Peyer's patch (tissue), 4 donors: ENCODE measurements at regions not wholly inside any gene's neighbourhood (a gene's known extent, or its start where the extent isn't known, plus 50 kb on each side); places are given as distances from the start of the nearest gene placed in this dataset.

Experiments used
- DNase-seq, 3 donors: peaks; one replicate each; pipeline ENCODE4 v3.0.0-alpha.2; 2017 to 2019
- H3K27ac ChIP-seq, 4 donors: fragments of 200-600 bp; sonication (generic); one replicate each; pipeline ENCODE4 v1.5.1; 2016 to 2019
- H3K27me3 ChIP-seq, 2 donors: fragments of 200-600 bp; sonication (generic); one replicate each; pipeline ENCODE4 v1.5.1; 2019
- H3K36me3 ChIP-seq, 3 donors: fragments of 200-600 bp; sonication (generic); one replicate each; pipeline ENCODE4 v1.5.1; 2016 to 2019
- H3K4me1 ChIP-seq, 4 donors: fragments of 200-600 bp; sonication (generic); one replicate each; pipeline ENCODE4 v1.5.1; 2016 to 2019
- H3K4me3 ChIP-seq, 4 donors: fragments of 200-600 bp; sonication (generic); 1 replicate in 3 of 4; 2 replicates in 1 of 4; pipeline ENCODE4 v1.5.1; 2016 to 2019; ENCODE audit warnings: mild to moderate bottlenecking in 1 of 4
- H3K9me3 ChIP-seq, 4 donors: fragments of 200-600 bp; sonication (generic); one replicate each; pipeline ENCODE4 v1.5.1; 2016 to 2019; ENCODE audit warnings: mild to moderate bottlenecking in 1 of 4
- POLR2A ChIP-seq, 2 donors: fragments of 450-650 bp; IDR thresholded peaks; one replicate each; pipeline ENCODE4 v1.5.1; 2017; ENCODE audit warnings: antibody characterized with exemption in 2 of 2, mild to moderate bottlenecking in 2 of 2, moderate library complexity in 2 of 2
- TF ChIP-seq, protein P1 (sequence below), 6 experiments: fragments of 450-650 bp in 4 of 6; fragments of 200-600 bp in 2 of 6; sonication (generic) in 1 of 6; IDR thresholded peaks; one replicate each; pipeline ENCODE4 v1.5.1; 2017 to 2019; ENCODE audit warnings: antibody characterized with exemption in 6 of 6, mild to moderate bottlenecking in 3 of 6, moderate library complexity in 1 of 6

DNA sequence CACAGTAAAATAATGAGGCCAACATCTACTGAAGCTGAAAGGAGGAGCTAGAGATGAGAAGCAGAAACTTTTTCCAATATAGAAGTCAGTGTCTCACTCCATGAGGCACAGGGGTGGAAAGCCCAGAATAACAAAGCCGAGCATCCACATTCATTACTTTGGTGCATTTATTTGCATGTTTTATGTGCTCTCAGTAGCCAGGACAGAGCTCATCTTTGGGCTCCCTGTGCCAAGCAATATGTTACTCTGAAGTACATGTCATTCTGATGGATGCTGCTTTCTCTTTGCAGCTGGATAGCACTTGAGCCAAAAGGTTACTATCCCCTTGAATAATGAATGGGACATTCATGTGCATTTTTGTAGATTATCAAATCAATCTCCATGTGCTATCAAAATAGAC is 338.6 kb upstream of the SOX11 start:
- H3K4me3 ChIP-seq = no peak overlapping the region
- no peak overlapping the region for H3K27ac ChIP-seq
- DNase-seq = no peak
- H3K9me3 ChIP-seq = no peaks in the 10 kb centered on the region
- H3K36me3 ChIP-seq = no peaks in the 10 kb centered on the region
- no peak for TF ChIP-seq POLR2A (IDR thresholded peaks at IDR 0.05)
- TF ChIP-seq, protein P1, sequence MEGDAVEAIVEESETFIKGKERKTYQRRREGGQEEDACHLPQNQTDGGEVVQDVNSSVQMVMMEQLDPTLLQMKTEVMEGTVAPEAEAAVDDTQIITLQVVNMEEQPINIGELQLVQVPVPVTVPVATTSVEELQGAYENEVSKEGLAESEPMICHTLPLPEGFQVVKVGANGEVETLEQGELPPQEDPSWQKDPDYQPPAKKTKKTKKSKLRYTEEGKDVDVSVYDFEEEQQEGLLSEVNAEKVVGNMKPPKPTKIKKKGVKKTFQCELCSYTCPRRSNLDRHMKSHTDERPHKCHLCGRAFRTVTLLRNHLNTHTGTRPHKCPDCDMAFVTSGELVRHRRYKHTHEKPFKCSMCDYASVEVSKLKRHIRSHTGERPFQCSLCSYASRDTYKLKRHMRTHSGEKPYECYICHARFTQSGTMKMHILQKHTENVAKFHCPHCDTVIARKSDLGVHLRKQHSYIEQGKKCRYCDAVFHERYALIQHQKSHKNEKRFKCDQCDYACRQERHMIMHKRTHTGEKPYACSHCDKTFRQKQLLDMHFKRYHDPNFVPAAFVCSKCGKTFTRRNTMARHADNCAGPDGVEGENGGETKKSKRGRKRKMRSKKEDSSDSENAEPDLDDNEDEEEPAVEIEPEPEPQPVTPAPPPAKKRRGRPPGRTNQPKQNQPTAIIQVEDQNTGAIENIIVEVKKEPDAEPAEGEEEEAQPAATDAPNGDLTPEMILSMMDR (IDR thresholded peaks at IDR 0.05) = no peak
- H3K27me3 ChIP-seq = no peaks in the 10 kb centered on the region
- H3K4me1 ChIP-seq = no peaks in the 10 kb centered on the region

DNA sequence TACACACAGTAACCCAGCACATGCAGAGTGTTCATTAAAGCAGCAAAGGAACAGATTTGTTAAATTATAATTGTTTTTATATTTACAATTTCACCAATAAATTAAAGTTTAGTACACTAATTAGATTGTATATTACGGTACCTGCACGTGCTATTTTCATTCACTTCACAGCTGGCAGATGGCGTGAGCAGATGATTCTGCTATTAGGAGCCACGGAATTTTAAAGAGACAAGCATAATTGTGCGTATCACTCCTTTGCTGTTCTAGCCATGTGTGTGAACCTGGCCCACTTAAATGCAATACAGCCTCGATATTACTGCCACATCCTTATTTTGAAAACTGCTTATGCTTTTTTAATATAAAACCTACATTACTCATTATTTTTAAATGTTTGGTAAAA is 332.8 kb upstream of the SOX11 start:
- no peaks in the 10 kb centered on the region for H3K27me3 ChIP-seq
- no peaks in the 10 kb centered on the region for H3K4me1 ChIP-seq
- DNase-seq = no peak
- no peaks in the 10 kb centered on the region for H3K9me3 ChIP-seq
- TF ChIP-seq, protein P1 (IDR thresholded peaks at IDR 0.05) = no peak
- no peak for TF ChIP-seq POLR2A (IDR thresholded peaks at IDR 0.05)
- no peaks in the 10 kb centered on the region for H3K36me3 ChIP-seq
- no peak overlapping the region for H3K27ac ChIP-seq
- H3K4me3 ChIP-seq = no peak overlapping the region

DNA sequence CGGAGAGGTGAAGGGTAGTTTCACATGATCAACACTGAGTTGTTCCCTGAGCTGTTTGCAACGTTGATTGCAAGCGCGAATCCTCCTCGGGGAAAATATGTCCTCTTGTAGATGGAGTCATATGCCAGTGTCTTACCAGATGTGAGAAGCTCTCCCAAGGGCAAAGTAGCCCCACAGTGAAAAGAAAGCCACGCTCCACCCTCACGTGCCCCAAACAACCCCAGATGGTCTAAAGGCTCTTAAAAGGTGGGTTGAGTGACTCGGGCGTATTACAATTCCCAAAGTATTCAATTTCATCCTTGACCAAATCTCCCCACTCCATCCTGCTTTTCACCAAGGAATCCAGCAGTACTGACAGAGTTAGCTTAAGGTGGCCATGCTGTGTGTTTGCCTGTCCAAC is 332.1 kb upstream of the SOX11 start:
- Histone ChIP-seq H3K27me3 (no peaks in the 10 kb centered on the region), H3K27ac (no peak overlapping the region), H3K36me3 (no peaks in the 10 kb centered on the region), H3K4me1 (no peaks in the 10 kb centered on the region), H3K9me3 (no peaks in the 10 kb centered on the region), H3K4me3 (no peak overlapping the region)
- no peak for DNase-seq
- TF ChIP-seq POLR2A (IDR thresholded peaks at IDR 0.05) = no peak
- TF ChIP-seq, protein P1 (IDR thresholded peaks at IDR 0.05) = no peak

DNA sequence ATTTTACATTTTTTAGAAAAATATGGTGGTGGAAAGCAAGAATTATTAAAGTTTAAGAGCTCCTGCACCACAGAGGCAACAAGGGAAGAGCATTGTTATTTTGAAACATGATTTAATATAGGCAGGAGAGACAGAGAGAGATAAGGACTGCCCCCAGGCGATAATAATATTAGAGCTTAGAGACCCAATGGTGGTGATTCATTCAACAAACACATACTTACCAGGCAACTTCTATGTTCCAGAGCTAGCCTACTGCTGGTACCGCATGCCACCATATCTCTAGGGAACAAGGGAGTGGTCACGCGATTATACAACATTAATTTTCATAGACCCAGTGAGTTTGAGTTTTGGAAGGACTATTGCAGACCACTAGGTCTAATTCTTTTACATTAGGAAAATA is 327.8 kb upstream of the SOX11 start:
- Histone ChIP-seq H3K4me1 (no peaks in the 10 kb centered on the region), H3K36me3 (no peaks in the 10 kb centered on the region), H3K4me3 (no peak overlapping the region), H3K9me3 (no peaks in the 10 kb centered on the region), H3K27me3 (no peaks in the 10 kb centered on the region), H3K27ac (no peak overlapping the region)
- no peak for TF ChIP-seq POLR2A (IDR thresholded peaks at IDR 0.05)
- TF ChIP-seq, protein P1 (IDR thresholded peaks at IDR 0.05) = no peak
- DNase-seq = no peak

DNA sequence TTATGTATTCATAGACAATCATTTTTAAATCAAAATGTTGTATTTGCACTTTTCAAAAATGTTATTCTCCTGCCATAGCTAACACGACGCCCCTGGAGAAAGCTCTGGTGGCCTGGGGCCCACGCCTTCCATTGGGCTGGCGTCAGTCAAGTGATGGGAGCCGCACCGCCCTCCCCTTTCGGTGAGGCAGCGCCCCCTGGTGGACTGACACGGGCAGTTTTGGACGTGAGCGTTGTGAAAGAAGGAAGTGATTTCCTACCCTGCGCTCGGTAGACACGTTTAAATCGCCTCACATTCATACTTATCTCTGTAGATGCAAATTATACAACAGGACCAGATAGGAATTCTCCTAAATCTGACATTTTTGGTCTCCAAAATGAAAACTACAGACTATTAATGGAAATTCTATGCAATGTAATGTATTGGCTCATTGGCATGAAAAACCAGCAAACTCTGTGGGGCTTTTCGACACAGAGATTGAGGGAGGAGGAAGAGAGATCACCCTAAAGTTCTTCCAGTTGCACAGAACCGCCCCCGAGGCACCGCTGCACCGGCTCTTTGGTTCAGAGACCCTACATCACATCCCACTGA is 326.2 kb upstream of the SOX11 start:
- Histone ChIP-seq H3K36me3 (no peaks in the 10 kb centered on the region), H3K4me1 (no peaks in the 10 kb centered on the region), H3K27me3 (no peaks in the 10 kb centered on the region), H3K9me3 (no peaks in the 10 kb centered on the region), H3K27ac (no peak overlapping the region), H3K4me3 (no peak overlapping the region)
- DNase-seq = no peak
- TF ChIP-seq, protein P1 (IDR thresholded peaks at IDR 0.05) = peak in 3 of 6 experiments; percentile 6 to 33 (median 20)
- TF ChIP-seq POLR2A (IDR thresholded peaks at IDR 0.05) = no peak

DNA sequence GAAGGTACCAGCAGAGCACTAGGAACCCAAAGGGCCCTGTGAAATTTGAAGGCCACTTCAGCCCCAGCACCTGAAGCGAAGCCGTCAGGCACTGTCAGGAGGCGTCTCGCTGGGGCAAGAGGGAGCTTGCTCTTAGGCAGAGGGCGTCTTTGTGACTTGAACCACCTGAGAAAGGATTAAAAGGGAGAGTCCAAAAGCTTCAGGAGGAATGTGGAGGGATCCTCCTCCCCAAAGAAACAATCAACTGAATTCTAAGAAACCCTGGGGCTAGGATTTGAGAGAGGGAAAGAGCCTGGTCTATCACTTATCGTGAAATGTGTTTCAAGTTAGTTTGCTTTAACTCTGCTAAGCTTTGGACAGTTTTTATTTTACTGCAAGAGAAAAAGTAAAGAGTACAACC is 324.9 kb upstream of the SOX11 start:
- Histone ChIP-seq H3K9me3 (no peaks in the 10 kb centered on the region), H3K4me3 (no peak overlapping the region), H3K4me1 (no peaks in the 10 kb centered on the region), H3K27ac (no peak overlapping the region), H3K27me3 (no peaks in the 10 kb centered on the region), H3K36me3 (no peaks in the 10 kb centered on the region)
- no peak for TF ChIP-seq POLR2A (IDR thresholded peaks at IDR 0.05)
- TF ChIP-seq, protein P1 (IDR thresholded peaks at IDR 0.05) = no peak
- DNase-seq = no peak
